Osteocyte (in vitro differentiated cells): ENCODE measurements at regions not wholly inside any gene's neighbourhood (a gene's known extent, or its start where the extent isn't known, plus 50 kb on each side); places are given as distances from the start of the nearest gene placed in this dataset.
"Not testable (repeated sequence)": the region's sequence is repeated elsewhere in the genome, so short reads cannot be mapped to it uniquely, and the experiment has no call there.

ENCODE experiments used
- DNase-seq: peaks from one replicate; pipeline ENCODE4 v3.0.0; 2021; ENCODE audit warnings: mixed read lengths; ENCODE audit not compliant: unreplicated experiment; ENCODE audit errors: extremely low spot score
- H3K27ac Mint-ChIP-seq: one replicate; pipeline ENCODE4 v1.8.0; 2021; ENCODE audit warnings: mild to moderate bottlenecking, mixed read lengths; ENCODE audit not compliant: unreplicated experiment
- H3K27me3 Mint-ChIP-seq: one replicate; pipeline ENCODE4 v1.8.0; 2021; ENCODE audit warnings: mixed read lengths; ENCODE audit not compliant: unreplicated experiment
- H3K36me3 Mint-ChIP-seq: one replicate; pipeline ENCODE4 v1.8.0; 2021; ENCODE audit warnings: mixed read lengths; ENCODE audit not compliant: unreplicated experiment
- H3K4me1 Mint-ChIP-seq: one replicate; pipeline ENCODE4 v1.8.0; 2021; ENCODE audit warnings: mixed read lengths; ENCODE audit not compliant: unreplicated experiment
- H3K4me3 Mint-ChIP-seq: one replicate; pipeline ENCODE4 v1.8.0; 2021; ENCODE audit warnings: mild to moderate bottlenecking, moderate library complexity, mixed read lengths; ENCODE audit not compliant: unreplicated experiment
- H3K9me3 Mint-ChIP-seq: one replicate; pipeline ENCODE4 v1.8.0; 2021; ENCODE audit warnings: mixed read lengths; ENCODE audit not compliant: unreplicated experiment
- TF ChIP-seq, protein P1 (sequence below): fragments of 200-600 bp; sonication (generic); IDR thresholded peaks from 2 replicates; pipeline ENCODE4 v1.5.0; 2021; ENCODE audit warnings: antibody characterized with exemption, mild to moderate bottlenecking, moderate library complexity

DNA sequence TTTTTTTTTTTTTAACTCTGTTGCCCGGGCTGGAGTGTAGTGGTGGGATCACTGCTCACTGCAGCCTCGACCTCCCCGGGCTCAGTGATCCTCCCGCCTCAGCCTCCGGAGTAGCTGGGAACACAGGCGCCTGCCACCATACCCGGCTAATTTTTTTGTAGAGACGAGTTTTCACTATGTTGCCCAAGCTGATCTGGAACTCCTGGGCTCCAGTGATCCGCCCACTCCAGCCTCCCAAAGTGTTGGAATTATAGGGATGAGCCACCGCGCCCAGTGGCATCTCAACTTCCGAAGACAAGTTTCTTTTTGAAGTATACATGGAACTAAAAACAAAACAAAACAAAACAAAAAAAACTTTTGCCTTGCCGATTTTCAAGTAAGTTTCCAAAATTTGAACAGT lies 66.6 kb upstream of the ZNF184 start:
- no peak for DNase-seq
- peaks cover 3% of the 10 kb centered on the region for H3K9me3 Mint-ChIP-seq
- H3K36me3 Mint-ChIP-seq = no peaks in the 10 kb centered on the region
- H3K4me1 Mint-ChIP-seq = peaks cover 4% of the 10 kb centered on the region
- H3K4me3 Mint-ChIP-seq = no peak overlapping the region
- H3K27me3 Mint-ChIP-seq = peaks cover 71% of the 10 kb centered on the region
- H3K27ac Mint-ChIP-seq = no peak overlapping the region
- TF ChIP-seq, protein P1, sequence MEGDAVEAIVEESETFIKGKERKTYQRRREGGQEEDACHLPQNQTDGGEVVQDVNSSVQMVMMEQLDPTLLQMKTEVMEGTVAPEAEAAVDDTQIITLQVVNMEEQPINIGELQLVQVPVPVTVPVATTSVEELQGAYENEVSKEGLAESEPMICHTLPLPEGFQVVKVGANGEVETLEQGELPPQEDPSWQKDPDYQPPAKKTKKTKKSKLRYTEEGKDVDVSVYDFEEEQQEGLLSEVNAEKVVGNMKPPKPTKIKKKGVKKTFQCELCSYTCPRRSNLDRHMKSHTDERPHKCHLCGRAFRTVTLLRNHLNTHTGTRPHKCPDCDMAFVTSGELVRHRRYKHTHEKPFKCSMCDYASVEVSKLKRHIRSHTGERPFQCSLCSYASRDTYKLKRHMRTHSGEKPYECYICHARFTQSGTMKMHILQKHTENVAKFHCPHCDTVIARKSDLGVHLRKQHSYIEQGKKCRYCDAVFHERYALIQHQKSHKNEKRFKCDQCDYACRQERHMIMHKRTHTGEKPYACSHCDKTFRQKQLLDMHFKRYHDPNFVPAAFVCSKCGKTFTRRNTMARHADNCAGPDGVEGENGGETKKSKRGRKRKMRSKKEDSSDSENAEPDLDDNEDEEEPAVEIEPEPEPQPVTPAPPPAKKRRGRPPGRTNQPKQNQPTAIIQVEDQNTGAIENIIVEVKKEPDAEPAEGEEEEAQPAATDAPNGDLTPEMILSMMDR = no peak

GRCh38 chr6:27532820-27533538 lies 60.1 kb upstream of the ZNF184 start:
- TF ChIP-seq, protein P1 = no peak
- no peak for DNase-seq
- H3K27me3 Mint-ChIP-seq = peaks cover 55% of the 10 kb centered on the region
- no peak overlapping the region for H3K27ac Mint-ChIP-seq
- no peaks in the 10 kb centered on the region for H3K36me3 Mint-ChIP-seq
- H3K4me3 Mint-ChIP-seq = no peak overlapping the region
- no peaks in the 10 kb centered on the region for H3K9me3 Mint-ChIP-seq
- no peaks in the 10 kb centered on the region for H3K4me1 Mint-ChIP-seq

DNA sequence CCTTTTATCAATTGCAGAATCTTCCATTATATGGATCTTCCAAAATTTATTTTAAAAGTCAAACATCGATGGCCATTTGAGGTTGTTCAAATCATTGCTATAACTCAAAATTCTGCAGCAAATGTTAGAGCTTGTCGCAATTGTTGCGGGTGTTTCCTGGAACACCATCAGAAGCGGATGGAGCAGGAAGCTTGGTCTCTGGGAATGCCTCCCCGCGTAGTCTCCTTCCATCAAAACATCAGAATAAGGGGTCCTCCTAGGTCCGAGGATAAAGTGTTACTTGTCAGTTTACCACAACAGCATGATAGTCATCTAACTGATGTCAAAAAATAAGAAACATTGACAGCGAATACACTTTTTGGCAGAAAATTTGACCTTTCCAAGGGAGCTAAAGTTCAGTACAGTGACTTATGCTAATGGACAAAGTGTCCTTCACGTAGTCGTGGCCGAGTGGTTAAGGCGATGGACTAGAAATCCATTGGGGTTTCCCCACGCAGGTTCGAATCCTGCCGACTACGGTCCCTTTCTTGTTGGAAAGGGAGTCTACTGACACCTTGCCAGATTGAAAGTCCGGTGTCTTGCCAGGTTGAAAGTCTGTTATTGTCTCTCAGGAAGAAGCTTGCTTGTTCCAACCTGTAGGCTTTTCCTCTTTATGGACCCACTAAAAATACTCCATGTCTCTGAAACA lies 59.0 kb upstream of the ZNF184 start:
- TF ChIP-seq, protein P1 = no peak
- DNase-seq = no peak
- H3K27ac Mint-ChIP-seq = no peak overlapping the region
- H3K4me1 Mint-ChIP-seq = no peaks in the 10 kb centered on the region
- peaks cover 46% of the 10 kb centered on the region for H3K27me3 Mint-ChIP-seq
- no peak overlapping the region for H3K4me3 Mint-ChIP-seq
- H3K9me3 Mint-ChIP-seq = no peaks in the 10 kb centered on the region
- H3K36me3 Mint-ChIP-seq = no peaks in the 10 kb centered on the region

GRCh38 chr6:27529796-27530195 lies 56.9 kb upstream of the ZNF184 start:
- H3K4me3 Mint-ChIP-seq, DNase-seq, H3K27ac Mint-ChIP-seq, H3K4me1 Mint-ChIP-seq, H3K36me3 Mint-ChIP-seq, H3K9me3 Mint-ChIP-seq: not testable (repeated sequence)
- peaks cover 36% of the 10 kb centered on the region for H3K27me3 Mint-ChIP-seq

GRCh38 chr6:27528714-27529113 lies 55.8 kb upstream of the ZNF184 start:
- no peaks in the 10 kb centered on the region for H3K36me3 Mint-ChIP-seq
- H3K4me1 Mint-ChIP-seq = no peaks in the 10 kb centered on the region
- H3K27ac Mint-ChIP-seq = no peak overlapping the region
- H3K4me3 Mint-ChIP-seq = no peak overlapping the region
- DNase-seq = no peak
- peaks cover 30% of the 10 kb centered on the region for H3K27me3 Mint-ChIP-seq
- no peaks in the 10 kb centered on the region for H3K9me3 Mint-ChIP-seq
- TF ChIP-seq, protein P1 = no peak
